GM21526 (cell line): ENCODE measurements at regions not wholly inside any gene's neighbourhood (a gene's known extent, or its start where the extent isn't known, plus 50 kb on each side); places are given as distances from the start of the nearest gene placed in this dataset.

Experiments
- ATAC-seq: cut with Tn5 transposase; IDR thresholded peaks from one replicate; pipeline ENCODE4 v1.9.1; 2021; ENCODE audit warnings: moderate library complexity; ENCODE audit not compliant: unreplicated experiment, low FRiP score

GRCh38 chr13:90427322-90428272, 919.9 kb upstream of the MIR17HG start:
- no peak for ATAC-seq

GRCh38 chr13:90428522-90429210, 918.8 kb upstream of the MIR17HG start:
- no peak for ATAC-seq

DNA sequence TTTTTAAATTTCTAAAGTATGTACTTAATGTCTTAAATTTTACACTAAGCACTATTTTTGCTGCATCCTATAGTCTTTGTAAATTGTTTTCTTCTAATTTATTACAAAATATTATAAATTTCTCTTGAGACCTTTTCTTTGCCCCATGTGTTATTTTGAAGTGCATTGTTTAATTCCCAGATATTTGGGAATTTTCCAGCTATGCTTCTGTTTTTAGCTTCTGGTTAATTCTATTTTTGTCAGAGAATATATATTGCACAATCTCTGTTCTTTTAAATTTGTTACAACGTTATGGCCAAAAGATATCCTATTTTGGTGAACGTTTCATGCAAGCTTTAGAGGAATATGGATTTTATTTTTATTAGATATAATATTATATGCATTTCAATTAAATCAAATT, 917.4 kb upstream of the MIR17HG start:
- ATAC-seq, result no peak

DNA sequence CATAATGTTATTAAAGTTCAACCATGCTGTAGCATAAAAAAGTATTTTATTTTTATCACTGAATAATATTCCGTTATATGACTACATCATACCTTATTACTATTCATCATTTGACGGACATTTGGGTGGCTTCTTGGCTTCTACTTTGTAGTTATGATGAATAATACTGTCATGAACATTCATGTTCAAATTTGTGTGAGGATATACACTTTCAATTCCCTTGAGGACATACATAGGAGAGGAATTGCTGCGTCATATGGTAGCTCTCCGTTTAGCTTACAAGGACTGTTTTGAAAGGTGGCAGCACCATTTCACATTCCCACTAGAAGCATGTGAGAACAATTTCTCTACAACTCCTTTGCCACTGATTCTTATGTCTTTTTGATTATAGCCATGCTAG, 910.8 kb upstream of the MIR17HG start:
- ATAC-seq, result no peak

- ATAC-seq, result no peak
These were observed 908.9 kb upstream of the MIR17HG start for GRCh38 chr13:90438576-90438975.

GRCh38 chr13:90443268-90443667, 904.2 kb upstream of the MIR17HG start:
- ATAC-seq, result no peak

DNA sequence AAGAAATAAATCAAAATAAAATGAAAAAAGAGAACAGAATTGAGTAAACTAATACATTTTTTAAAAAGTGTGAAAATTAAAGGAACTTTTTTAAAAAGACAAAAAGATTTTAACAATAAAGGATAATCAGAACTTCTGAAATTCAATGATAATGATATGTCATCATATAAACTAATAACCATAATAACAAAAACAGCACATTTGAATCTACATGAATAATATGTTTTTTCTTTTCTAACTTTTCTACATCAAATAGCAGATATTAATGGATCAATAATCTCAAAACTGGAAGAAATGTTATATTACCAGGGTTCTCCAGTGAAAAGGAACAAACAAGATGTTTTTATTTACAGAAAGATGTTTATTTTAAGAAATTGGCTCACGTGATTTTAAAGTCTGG, 903.3 kb upstream of the MIR17HG start:
- ATAC-seq, result no peak

DNA sequence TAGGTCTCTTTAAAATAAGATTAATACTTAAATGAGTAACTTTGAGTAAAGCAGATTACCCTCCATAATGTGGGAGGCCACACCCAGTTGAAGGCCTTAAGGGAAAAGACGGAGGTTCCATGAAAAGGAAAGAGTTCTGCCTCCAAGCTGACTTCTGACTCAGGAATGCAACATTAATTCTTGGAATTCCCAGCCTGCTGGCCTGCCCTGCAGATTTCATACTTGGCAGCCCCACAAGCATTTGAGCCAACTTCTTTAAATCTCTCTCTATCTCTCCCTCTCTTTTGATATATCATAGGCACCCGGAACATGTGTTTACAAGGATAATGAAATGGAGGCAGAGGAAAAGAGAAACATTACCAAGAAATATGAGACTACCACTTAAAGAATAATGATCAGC, 902.3 kb upstream of the MIR17HG start:
- no peak for ATAC-seq

- no peak for ATAC-seq
These were observed 900.3 kb upstream of the MIR17HG start for GRCh38 chr13:90447034-90447733.

- ATAC-seq, result no peak
These were observed 899.8 kb upstream of the MIR17HG start for GRCh38 chr13:90447734-90448101.

DNA sequence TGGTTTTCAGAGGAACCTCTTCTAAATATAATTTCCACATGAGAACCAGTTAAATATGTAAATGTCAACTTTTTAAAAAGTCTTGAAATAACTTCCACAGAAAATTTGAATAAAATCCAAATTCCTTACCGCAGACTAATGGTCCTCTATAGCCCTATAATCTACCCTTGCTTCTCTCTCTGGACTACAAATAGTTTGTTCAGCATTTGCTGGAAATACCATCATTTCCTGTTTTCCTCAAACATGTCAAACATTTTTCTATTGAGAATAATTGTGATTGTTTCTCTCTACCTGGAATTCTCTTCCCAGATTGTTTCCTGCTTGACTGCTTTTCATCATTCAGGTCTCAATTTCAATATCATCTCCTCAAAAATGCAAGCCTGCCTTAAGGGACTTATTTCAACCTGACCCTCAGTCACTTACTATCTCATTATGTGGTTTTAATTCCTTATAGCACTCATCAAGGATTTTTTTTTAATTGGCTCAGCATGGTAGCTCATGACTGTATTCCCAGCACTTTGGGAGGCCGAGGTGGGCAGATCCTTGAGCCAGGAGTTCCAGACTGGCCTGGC, 898.9 kb upstream of the MIR17HG start:
- no peak for ATAC-seq

DNA sequence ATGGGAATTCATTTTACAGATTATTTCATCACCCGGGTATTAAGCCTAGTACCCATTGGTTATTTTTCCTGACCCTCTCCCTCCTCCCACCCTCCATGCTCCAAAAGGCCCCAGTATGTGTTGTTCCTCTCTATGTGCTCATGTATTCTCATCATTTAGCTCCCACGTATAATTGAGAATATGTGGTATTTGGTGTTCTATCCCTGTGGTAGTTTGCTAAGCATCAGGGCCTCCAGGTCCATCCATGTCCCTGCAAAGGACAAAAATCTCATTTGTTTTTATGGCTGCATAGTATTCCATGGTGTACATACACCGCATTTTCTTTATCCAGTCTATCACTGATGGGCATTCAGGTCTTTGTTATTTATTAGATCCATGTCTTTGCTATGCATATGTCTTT, 894.1 kb upstream of the MIR17HG start:
- ATAC-seq, result no peak

- ATAC-seq, result no peak
These were observed 893.4 kb upstream of the MIR17HG start for GRCh38 chr13:90454002-90454636.

DNA sequence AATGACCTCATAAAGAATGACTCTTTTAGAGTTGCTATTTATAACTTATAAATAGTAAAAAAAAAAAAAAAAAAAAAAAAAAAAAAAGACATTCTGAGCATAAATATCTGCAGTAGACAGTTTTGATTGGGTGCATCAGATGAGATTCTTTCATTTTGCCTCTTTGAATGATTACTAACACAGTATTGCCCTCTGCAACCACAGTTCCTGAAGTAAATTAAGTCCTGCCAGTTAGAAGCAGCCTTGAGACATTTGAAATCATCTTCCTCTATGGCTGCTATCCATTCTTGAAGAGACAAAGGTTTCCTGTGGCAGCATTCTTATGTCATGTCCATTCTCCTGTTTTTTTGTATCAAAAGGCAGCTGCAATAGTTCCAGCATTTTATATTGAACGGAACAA, 892.4 kb upstream of the MIR17HG start:
- no peak for ATAC-seq

DNA sequence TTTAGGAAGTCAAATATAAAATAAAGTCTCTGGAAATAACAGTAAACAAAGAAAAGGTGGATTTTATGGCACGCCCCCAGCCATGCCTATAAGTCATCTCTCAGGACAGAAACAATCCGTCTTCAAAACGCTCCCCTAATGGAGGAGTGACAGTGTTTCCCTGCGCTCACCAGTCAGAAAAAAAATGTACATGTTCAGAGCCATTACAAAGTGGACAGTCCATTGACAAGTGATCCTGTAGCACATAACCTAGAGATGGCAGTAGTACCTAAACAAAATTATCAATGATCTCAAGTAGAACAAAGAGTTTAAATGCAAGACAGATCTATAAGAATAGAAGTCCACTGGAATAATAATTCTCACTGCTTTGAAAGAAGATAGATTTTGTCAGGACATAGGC, 891.7 kb upstream of the MIR17HG start:
- ATAC-seq, result no peak

GRCh38 chr13:90461398-90461797, 886.1 kb upstream of the MIR17HG start:
- ATAC-seq, result no peak

DNA sequence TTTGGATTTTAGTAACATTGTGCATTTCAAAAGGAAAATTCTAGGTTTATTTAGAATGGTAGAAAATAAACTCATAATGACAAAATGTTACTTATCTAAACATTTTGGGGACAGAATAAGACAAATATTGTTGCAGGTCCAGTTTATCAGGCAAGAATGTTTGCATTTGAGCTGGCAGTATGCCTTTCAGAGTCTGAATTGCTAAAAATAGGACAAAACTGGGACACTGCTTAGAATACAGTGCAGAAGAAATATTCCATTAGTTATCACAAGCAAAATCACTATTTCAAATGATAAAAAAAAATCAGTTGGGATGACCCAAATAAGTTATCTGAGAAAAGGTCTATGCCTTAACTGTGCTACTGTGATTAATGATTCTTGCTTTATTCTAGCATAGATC, 870.3 kb upstream of the MIR17HG start:
- ATAC-seq, result no peak

GRCh38 chr13:90483906-90484305, 863.6 kb upstream of the MIR17HG start:
- no peak for ATAC-seq

- ATAC-seq, result no peak
These were observed 862.1 kb upstream of the MIR17HG start for GRCh38 chr13:90485436-90485835.

DNA sequence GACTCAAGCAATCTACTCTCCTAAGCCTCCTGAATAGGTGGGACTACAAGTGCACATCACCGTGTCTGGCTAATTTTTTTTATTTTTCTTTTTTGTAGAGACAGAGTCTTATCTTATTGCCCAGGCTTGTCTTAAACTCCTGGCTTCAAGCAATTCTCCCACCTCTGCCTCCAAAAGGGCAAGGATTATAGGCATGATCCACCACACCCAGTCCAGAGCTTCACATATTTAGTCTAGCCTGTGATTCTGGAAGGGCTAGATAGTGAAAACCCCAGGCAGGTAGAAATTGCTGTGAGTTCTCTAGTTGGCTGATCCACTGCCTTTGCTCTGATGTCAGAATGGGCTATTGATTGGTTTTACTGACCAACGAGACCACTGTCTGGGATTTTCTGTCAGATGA, 854.6 kb upstream of the MIR17HG start:
- ATAC-seq, result no peak

GRCh38 chr13:90493667-90494066, 853.8 kb upstream of the MIR17HG start:
- no peak for ATAC-seq
